ENCODE measurements at regions not wholly inside any gene's neighbourhood (a gene's known extent, or its start where the extent isn't known, plus 50 kb on each side); places are given as distances from the start of the nearest gene placed in this dataset.
"Not testable (repeated sequence)": the region's sequence is repeated elsewhere in the genome, so short reads cannot be mapped to it uniquely, and the experiment has no call there.

DNA sequence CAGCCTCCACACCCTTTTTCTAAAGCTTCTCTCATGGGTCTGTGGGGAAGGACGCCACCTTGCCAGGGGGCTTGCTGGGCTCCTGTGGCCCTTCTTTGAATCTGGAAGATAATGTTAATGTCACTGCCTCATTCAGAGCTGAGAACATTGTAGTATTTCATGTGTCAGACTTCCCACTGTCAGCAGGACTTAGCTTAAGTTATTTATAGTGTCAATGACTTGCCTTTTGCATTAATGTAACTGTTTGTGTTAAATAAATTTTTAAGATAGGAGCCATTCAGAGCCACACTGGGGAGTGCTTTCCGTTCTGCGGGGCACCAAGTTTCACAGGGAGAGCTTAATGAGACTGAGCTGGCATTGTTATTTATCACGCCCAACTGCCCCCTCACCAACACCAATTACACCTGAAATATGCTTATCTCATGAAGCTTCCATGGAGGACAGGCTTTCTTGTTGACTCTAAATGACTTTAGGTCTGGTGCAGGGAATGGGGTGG is 226.9 kb upstream of the UBL3 start:
- DNase-seq, result no peak
- Histone ChIP-seq H3K27me3 (ENCODE audit: control insufficient read depth, insufficient read depth, low read length) (no peaks in the 10 kb centered on the region), H3K36me3 (replicated peaks; ENCODE audit: control insufficient read depth, insufficient read depth, low read length) (no peaks in the 10 kb centered on the region), H3K4me3 (ENCODE audit: insufficient read depth, low read depth, low read length) (no peak overlapping the region)

- no peaks in the 10 kb centered on the region for H3K27me3 ChIP-seq (ENCODE audit: control insufficient read depth, insufficient read depth, low read length)
- no peak for DNase-seq
- H3K4me3 ChIP-seq (ENCODE audit: insufficient read depth, low read depth, low read length), result no peak overlapping the region
- H3K36me3 ChIP-seq (replicated peaks; ENCODE audit: control insufficient read depth, insufficient read depth, low read length), result no peaks in the 10 kb centered on the region
Observed at GRCh38 chr13:30074955-30075614, 224.7 kb upstream of the UBL3 start.

DNA sequence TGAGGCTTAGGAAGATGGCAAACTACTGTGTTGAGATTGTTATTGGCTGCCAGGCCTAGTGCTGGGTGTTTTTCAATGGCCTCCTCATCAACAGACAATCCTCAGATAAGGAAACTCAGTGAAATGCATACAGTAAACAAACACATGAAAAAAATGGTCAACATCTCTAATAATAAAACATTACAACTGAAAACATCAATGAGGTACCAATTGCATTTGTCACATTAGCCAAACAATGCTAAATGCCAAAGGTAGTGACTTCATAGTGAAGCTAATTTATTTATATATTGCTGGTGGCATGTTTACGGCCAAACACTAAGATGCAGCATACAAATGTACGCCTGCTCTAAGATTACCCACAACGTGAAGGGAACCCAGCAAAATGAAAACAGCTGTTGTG is 224.0 kb upstream of the UBL3 start:
- Histone ChIP-seq H3K4me3 (ENCODE audit: insufficient read depth, low read depth, low read length) (no peak overlapping the region), H3K36me3 (replicated peaks; ENCODE audit: control insufficient read depth, insufficient read depth, low read length) (no peaks in the 10 kb centered on the region), H3K27me3 (ENCODE audit: control insufficient read depth, insufficient read depth, low read length) (no peaks in the 10 kb centered on the region)
- DNase-seq, result no peak

DNA sequence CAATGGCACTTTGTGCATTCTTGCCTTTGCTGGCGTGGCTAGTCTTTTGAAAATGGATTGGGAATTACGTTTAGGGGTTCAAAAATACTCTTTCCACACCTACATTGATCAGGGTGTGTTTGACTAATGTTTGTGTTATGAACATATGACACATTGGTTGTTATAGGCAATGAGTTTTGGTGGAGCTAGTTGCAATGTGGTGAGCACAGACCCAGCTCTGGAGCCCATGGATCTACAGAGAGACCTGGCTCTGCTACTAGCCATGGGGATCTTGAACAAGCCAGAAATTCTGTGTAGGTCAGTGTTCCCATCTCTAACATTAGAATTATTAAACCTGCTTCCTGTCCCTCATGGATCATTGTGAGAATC is 222.4 kb upstream of the UBL3 start:
- Histone ChIP-seq H3K36me3 (replicated peaks; ENCODE audit: control insufficient read depth, insufficient read depth, low read length) (no peaks in the 10 kb centered on the region), H3K27me3 (ENCODE audit: control insufficient read depth, insufficient read depth, low read length) (no peaks in the 10 kb centered on the region), H3K4me3 (ENCODE audit: insufficient read depth, low read depth, low read length) (no peak overlapping the region)
- DNase-seq, result no peak

DNA sequence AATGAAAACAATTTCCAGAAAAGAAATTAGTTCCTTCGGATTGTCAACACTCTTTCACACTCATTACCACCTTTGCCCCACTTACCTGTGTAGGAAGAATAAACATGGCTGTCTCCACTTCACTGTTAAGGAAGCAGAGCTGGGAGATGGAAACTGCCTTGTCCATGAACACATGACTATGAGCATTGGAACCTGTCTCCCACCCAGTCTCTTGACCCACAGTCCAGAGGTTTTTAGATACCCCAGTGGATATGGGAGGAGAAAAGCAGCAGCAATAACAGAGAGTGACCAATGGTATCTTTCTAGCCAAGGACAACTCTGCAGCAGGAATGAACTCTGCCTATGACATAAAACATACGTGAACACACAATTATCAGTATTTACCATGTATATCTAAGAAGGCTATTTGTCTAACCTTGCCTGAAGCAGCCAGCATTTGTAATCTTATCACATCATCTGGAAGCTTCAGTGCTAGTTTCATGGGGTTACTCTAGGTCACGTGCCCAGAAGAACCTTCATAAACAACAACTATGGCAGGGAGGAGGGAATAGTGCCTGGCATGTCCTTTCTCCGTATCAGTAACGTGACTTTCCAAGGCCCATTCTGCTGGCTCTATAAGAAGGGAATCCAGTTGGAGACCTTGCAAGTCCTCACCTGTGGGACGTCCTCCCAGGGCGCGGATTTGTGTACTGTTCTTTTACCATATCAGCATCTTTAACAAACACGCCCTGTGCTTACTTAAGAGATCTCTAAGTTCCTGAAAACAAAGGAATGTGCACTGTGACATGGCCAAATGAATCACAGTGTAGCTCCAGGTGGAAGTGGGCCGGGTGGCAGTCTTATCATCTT is 221.8 kb upstream of the UBL3 start:
- Histone ChIP-seq H3K36me3 (replicated peaks; ENCODE audit: control insufficient read depth, insufficient read depth, low read length) (no peaks in the 10 kb centered on the region), H3K4me3 (ENCODE audit: insufficient read depth, low read depth, low read length) (no peak overlapping the region), H3K27me3 (ENCODE audit: control insufficient read depth, insufficient read depth, low read length) (no peaks in the 10 kb centered on the region)
- no peak for DNase-seq

DNA sequence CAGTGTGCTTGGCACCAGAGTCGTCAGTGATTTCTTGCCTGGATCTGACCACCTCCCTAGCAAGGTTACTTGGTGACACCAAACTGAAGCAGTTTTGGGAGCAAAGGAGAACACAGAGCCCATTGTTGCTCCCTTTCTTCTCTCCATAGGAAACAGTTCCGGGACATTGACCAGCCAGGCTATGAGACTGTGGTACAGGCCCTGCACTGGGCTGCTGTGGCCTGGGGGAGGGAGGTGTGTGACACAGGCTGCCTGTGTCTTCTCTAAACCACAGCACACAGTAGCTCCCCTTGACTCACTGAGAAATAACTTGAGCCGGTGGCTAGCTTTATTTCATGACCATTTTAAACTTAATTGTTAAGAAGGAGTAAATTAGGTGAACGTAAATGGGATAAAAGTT is 214.8 kb upstream of the UBL3 start:
- Histone ChIP-seq H3K4me3 (ENCODE audit: insufficient read depth, low read depth, low read length) (no peak overlapping the region), H3K36me3 (replicated peaks; ENCODE audit: control insufficient read depth, insufficient read depth, low read length) (no peaks in the 10 kb centered on the region), H3K27me3 (ENCODE audit: control insufficient read depth, insufficient read depth, low read length) (no peaks in the 10 kb centered on the region)
- no peak for DNase-seq

DNA sequence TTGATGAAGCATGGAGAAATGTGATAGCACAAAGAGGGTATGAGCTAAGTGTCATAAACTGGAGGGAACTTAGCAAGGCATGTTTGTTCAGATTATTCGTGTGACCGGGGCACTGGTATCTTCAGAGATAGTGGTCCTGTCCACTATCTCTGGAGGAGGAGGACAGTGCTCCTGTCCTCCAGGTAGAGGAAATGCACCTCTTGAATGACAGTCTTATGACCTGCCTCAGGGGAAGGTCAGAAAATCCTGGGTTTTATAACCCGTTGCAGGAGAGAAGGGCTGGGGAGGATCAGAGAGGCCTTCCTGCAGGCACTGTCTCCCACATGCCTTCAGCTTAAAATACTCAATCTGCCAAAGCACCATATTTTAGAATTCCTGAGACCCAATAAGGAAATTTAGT is 213.5 kb upstream of the UBL3 start:
- H3K27me3 ChIP-seq (ENCODE audit: control insufficient read depth, insufficient read depth, low read length), result no peaks in the 10 kb centered on the region
- no peak for DNase-seq
- H3K36me3 ChIP-seq (replicated peaks; ENCODE audit: control insufficient read depth, insufficient read depth, low read length), result no peaks in the 10 kb centered on the region
- no peak overlapping the region for H3K4me3 ChIP-seq (ENCODE audit: insufficient read depth, low read depth, low read length)

DNA sequence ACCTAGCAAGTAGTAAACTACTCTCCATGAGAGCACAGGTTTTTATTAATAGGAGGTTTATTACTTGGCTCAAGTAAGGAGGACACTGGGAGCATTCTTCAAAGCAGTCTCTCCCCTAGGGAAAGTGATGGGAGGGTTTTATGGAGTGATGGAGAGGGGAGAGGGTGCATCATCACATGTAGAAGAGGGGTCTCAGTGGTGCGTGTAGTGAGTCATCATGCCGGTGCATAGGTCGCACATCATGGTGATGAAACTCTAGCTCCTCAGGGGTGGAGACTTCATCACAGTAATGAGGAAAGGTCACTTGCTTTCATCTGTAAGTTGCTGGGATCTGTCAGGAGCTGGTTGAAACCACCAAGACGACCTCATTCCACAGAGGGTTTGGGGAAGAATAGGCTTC is 210.8 kb upstream of the UBL3 start:
- DNase-seq, result no peak
- H3K4me3 ChIP-seq (ENCODE audit: insufficient read depth, low read depth, low read length), result no peak overlapping the region

DNA sequence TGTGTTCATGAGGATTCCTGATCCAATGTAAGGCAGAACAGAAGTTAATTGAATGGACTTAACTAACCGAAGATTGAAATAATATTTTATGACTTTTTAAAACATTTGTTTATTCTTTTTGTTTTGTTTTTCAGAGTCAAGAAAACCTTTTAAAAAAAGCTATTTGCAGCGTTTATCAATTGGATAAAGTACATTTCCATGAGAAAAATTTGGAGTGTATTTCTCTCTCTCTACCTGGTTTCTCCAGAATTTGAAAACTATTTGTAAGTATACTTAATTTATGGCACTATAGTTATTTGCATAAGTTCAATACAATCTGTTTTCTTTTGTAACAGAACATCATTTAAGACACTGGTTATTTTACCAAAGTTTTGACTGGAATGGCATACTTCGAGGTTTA is 208.0 kb upstream of the UBL3 start:
- H3K27me3 ChIP-seq (ENCODE audit: control insufficient read depth, insufficient read depth, low read length), result no peaks in the 10 kb centered on the region
- no peak for DNase-seq
- H3K4me3 ChIP-seq (ENCODE audit: insufficient read depth, low read depth, low read length), result no peak overlapping the region
- no peaks in the 10 kb centered on the region for H3K36me3 ChIP-seq (replicated peaks; ENCODE audit: control insufficient read depth, insufficient read depth, low read length)

More for the DNA sequence above, 210.8 kb upstream of the UBL3 start:
- no peaks in the 10 kb centered on the region for H3K27me3 ChIP-seq (ENCODE audit: control insufficient read depth, insufficient read depth, low read length)
- H3K36me3 ChIP-seq (replicated peaks; ENCODE audit: control insufficient read depth, insufficient read depth, low read length), result no peaks in the 10 kb centered on the region

GRCh38 chr13:30054546-30054945 is 204.1 kb upstream of the UBL3 start:
- DNase-seq; H3K4me3 ChIP-seq (ENCODE audit: insufficient read depth, low read depth, low read length); H3K36me3 ChIP-seq (replicated peaks; ENCODE audit: control insufficient read depth, insufficient read depth, low read length); H3K27me3 ChIP-seq (ENCODE audit: control insufficient read depth, insufficient read depth, low read length): not testable (repeated sequence)

GRCh38 chr13:30053939-30054338 is 203.5 kb upstream of the UBL3 start:
- Histone ChIP-seq H3K4me3 (ENCODE audit: insufficient read depth, low read depth, low read length) (no peak overlapping the region), H3K27me3 (ENCODE audit: control insufficient read depth, insufficient read depth, low read length) (no peaks in the 10 kb centered on the region), H3K36me3 (replicated peaks; ENCODE audit: control insufficient read depth, insufficient read depth, low read length) (no peaks in the 10 kb centered on the region)
- no peak for DNase-seq

DNA sequence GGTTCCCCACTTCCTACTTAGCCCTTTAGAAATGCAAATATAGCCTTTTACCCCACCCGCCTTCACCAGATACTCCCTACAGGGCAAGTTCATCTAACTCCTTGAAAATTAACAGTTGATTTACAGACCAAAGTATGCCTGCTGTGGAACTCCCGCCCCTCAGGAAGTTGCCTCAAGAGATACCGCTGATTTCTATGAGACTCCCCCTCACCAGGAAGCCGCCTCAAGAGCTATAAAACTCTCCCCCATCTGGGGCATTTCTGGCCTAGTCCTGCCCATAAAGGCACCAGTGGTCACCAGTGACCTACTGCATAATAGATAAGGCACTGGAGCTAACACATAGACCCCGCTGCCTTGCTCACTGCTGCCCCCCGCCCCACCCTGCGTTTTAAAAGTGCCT is 201.7 kb upstream of the UBL3 start:
- DNase-seq, result no peak
- Histone ChIP-seq H3K4me3 (ENCODE audit: insufficient read depth, low read depth, low read length) (no peak overlapping the region), H3K36me3 (replicated peaks; ENCODE audit: control insufficient read depth, insufficient read depth, low read length) (no peaks in the 10 kb centered on the region), H3K27me3 (ENCODE audit: control insufficient read depth, insufficient read depth, low read length) (no peaks in the 10 kb centered on the region)

GRCh38 chr13:30051531-30052060 is 201.2 kb upstream of the UBL3 start:
- Histone ChIP-seq H3K27me3 (ENCODE audit: control insufficient read depth, insufficient read depth, low read length) (no peaks in the 10 kb centered on the region), H3K4me3 (ENCODE audit: insufficient read depth, low read depth, low read length) (no peak overlapping the region), H3K36me3 (replicated peaks; ENCODE audit: control insufficient read depth, insufficient read depth, low read length) (no peaks in the 10 kb centered on the region)
- no peak for DNase-seq

DNA sequence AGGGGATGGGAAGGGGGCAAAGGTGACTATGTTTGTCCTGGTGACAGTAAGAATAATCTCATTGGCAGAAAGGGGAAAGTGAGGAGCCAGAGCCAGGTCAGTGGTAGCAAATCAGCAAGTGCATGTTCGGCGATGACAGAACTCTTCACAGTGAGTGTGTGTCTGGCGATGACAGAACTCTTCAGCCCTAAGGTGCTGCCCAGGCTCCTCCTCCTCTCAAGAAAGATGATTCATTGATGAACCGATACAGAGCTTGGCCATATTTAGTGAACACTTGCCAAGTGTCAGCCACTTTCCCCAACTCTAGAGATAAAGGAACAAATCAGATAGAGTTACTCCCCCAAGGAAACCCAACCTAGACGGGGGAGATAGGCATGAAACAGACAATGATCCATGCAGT is 199.3 kb upstream of the UBL3 start:
- no peaks in the 10 kb centered on the region for H3K27me3 ChIP-seq (ENCODE audit: control insufficient read depth, insufficient read depth, low read length)
- DNase-seq, result no peak
- no peak overlapping the region for H3K4me3 ChIP-seq (ENCODE audit: insufficient read depth, low read depth, low read length)
- H3K36me3 ChIP-seq (replicated peaks; ENCODE audit: control insufficient read depth, insufficient read depth, low read length), result no peaks in the 10 kb centered on the region

GRCh38 chr13:30047154-30047874 is 196.9 kb upstream of the UBL3 start:
- Histone ChIP-seq H3K4me3 (ENCODE audit: insufficient read depth, low read depth, low read length) (no peak overlapping the region), H3K36me3 (replicated peaks; ENCODE audit: control insufficient read depth, insufficient read depth, low read length) (no peaks in the 10 kb centered on the region), H3K27me3 (ENCODE audit: control insufficient read depth, insufficient read depth, low read length) (no peaks in the 10 kb centered on the region)
- no peak for DNase-seq

All from H7 (cell line).